SK-N-SH treated with all-trans-retinoic acid at 6 μM for 48 hours (cell line): ENCODE measurements at regions not wholly inside any gene's neighbourhood (a gene's known extent, or its start where the extent isn't known, plus 50 kb on each side); places are given as distances from the start of the nearest gene placed in this dataset.
"Not testable (repeated sequence)": the region's sequence is repeated elsewhere in the genome, so short reads cannot be mapped to it uniquely, and the experiment has no call there.

Experiments used
- ATAC-seq: fragments of 200-7000 bp; cut with Tn5 transposase; 3 replicates; pipeline ENCODE4 v1.9.1; 2020; ENCODE audit warnings: mild to moderate bottlenecking, moderate library complexity
- ARNTL ChIP-seq: fragments of 450-650 bp; formaldehyde crosslinking; IDR thresholded peaks from 2 replicates; pipeline ENCODE4 v1.5.0; 2020; ENCODE audit warnings: low read depth, mild to moderate bottlenecking, moderate library complexity, borderline replicate concordance
- BACH2 ChIP-seq: fragments of 250-450 bp; sonication (Bioruptor Pico); IDR thresholded peaks from 2 replicates; pipeline ENCODE4 v1.9.0; 2021; ENCODE audit warnings: mild to moderate bottlenecking, borderline replicate concordance
- CREB5 ChIP-seq: fragments of 250-450 bp; sonication (Bioruptor Pico); IDR thresholded peaks from 2 replicates; pipeline ENCODE4 v1.5.1; 2020; ENCODE audit warnings: low read depth, mild to moderate bottlenecking, moderate library complexity
- CSDC2 ChIP-seq: fragments of 250-450 bp; sonication (Bioruptor Pico); IDR thresholded peaks from 2 replicates; pipeline ENCODE4 v1.5.0; 2020; ENCODE audit warnings: mild to moderate bottlenecking, moderate library complexity
- CSRNP3 ChIP-seq: fragments of 250-450 bp; sonication (Bioruptor Pico); IDR thresholded peaks from 2 replicates; pipeline ENCODE4 v1.5.1; 2021; ENCODE audit warnings: mild to moderate bottlenecking, moderate library complexity
- ESRRG ChIP-seq: fragments of 250-450 bp; sonication (Bioruptor Pico); IDR thresholded peaks from 2 replicates; pipeline ENCODE4 v1.6.1; 2021; ENCODE audit warnings: mild to moderate bottlenecking
- OSR1 ChIP-seq: fragments of 250-450 bp; sonication (Bioruptor Pico); IDR thresholded peaks from 2 replicates; pipeline ENCODE4 v1.8.0; 2022; ENCODE audit warnings: moderate library complexity, mild to moderate bottlenecking, inconsistent platforms
- POU6F1 ChIP-seq: fragments of 250-450 bp; sonication (Bioruptor Pico); IDR thresholded peaks from 2 replicates; pipeline ENCODE4 v1.8.0; 2021; ENCODE audit warnings: low read depth, mild to moderate bottlenecking, moderate library complexity, borderline replicate concordance
- PPARA ChIP-seq: fragments of 250-450 bp; sonication (Bioruptor Pico); IDR thresholded peaks from 2 replicates; pipeline ENCODE4 v1.5.0; 2020; ENCODE audit warnings: mild to moderate bottlenecking, borderline replicate concordance
- RARB ChIP-seq: fragments of 250-450 bp; sonication (Bioruptor Pico); IDR thresholded peaks from 2 replicates; pipeline ENCODE4 v1.8.0; 2021; ENCODE audit warnings: mild to moderate bottlenecking, moderate library complexity
- TCF4 ChIP-seq: fragments of 250-450 bp; sonication (Bioruptor Pico); IDR thresholded peaks from 2 replicates; pipeline ENCODE4 v1.8.0; 2021; ENCODE audit warnings: mild to moderate bottlenecking, moderate library complexity, borderline replicate concordance
- TOX ChIP-seq: fragments of 250-450 bp; sonication (Bioruptor Pico); IDR thresholded peaks from 2 replicates; pipeline ENCODE4 v1.8.0; 2021; ENCODE audit warnings: mild to moderate bottlenecking, moderate library complexity, borderline replicate concordance
- TSHZ2 ChIP-seq: fragments of 250-450 bp; sonication (Bioruptor Pico); IDR thresholded peaks from 2 replicates; pipeline ENCODE4 v1.5.0; 2020; ENCODE audit warnings: mild to moderate bottlenecking, moderate library complexity
- ZC3H10 ChIP-seq: fragments of 250-450 bp; sonication (Bioruptor Pico); IDR thresholded peaks from 2 replicates; pipeline ENCODE4 v1.5.1; 2021; ENCODE audit warnings: mild to moderate bottlenecking, moderate library complexity
- ZFP3 ChIP-seq: fragments of 250-450 bp; sonication (Bioruptor Pico); IDR thresholded peaks from 2 replicates; pipeline ENCODE4 v1.5.0; 2020; ENCODE audit warnings: mild to moderate bottlenecking, moderate library complexity
- ZFP30 ChIP-seq: fragments of 450-650 bp; formaldehyde crosslinking; IDR thresholded peaks from 2 replicates; pipeline ENCODE4 v1.5.0; 2022; ENCODE audit warnings: mild to moderate bottlenecking, moderate library complexity
- ZNF565 ChIP-seq: fragments of 450-650 bp; formaldehyde crosslinking; conservative IDR thresholded peaks from 2 replicates; pipeline ENCODE4 v1.5.0; 2020; ENCODE audit warnings: low read depth, mild to moderate bottlenecking, moderate library complexity
- ZNF70 ChIP-seq: fragments of 450-650 bp; formaldehyde crosslinking; IDR thresholded peaks from 2 replicates; pipeline ENCODE4 v1.5.0; 2020; ENCODE audit warnings: mild to moderate bottlenecking, moderate library complexity
- ZNF8 ChIP-seq: fragments of 450-650 bp; formaldehyde crosslinking; IDR thresholded peaks from 2 replicates; pipeline ENCODE4 v1.5.0; 2020; ENCODE audit warnings: mild to moderate bottlenecking, moderate library complexity

- TF ChIP-seq TSHZ2 (CRISPR knock-in tag) (no peak), ESRRG (CRISPR knock-in tag) (no peak), CSDC2 (CRISPR knock-in tag) (no peak), TCF4 (CRISPR knock-in tag) (no peak), ZNF565 (CRISPR knock-in tag) (no peak), ZFP30 (CRISPR knock-in tag) (no peak), TOX (no peak)
Measured at GRCh38 chr11:130561441-130561881, 113.0 kb downstream of the ADAMTS15 start (continued).

GRCh38 chr11:130562549-130562948 lies 114.1 kb downstream of the ADAMTS15 start:
- TF ChIP-seq ZFP3 (CRISPR knock-in tag) = no peak
- no peak for ATAC-seq

GRCh38 chr11:130566360-130566759 lies 117.9 kb downstream of the ADAMTS15 start:
- ATAC-seq = not testable (repeated sequence)

GRCh38 chr11:130571519-130571918 lies 123.1 kb downstream of the ADAMTS15 start:
- no peak for TF ChIP-seq ZNF8
- TF ChIP-seq TOX = no peak
- TF ChIP-seq BACH2 = no peak
- TF ChIP-seq ZFP3 (CRISPR knock-in tag) = no peak
- TF ChIP-seq CREB5 (CRISPR knock-in tag) = no peak
- TF ChIP-seq TCF4 (CRISPR knock-in tag) = no peak
- TF ChIP-seq RARB (CRISPR knock-in tag) = no peak
- TF ChIP-seq CSDC2 (CRISPR knock-in tag) = no peak
- no peak for TF ChIP-seq TSHZ2 (CRISPR knock-in tag)
- no peak for TF ChIP-seq OSR1
- no peak for ATAC-seq

GRCh38 chr11:130571947-130572584 lies 123.6 kb downstream of the ADAMTS15 start:
- TF ChIP-seq TSHZ2 (CRISPR knock-in tag) = no peak
- TF ChIP-seq TCF4 (CRISPR knock-in tag) = no peak
- TF ChIP-seq RARB (CRISPR knock-in tag) = no peak
- TF ChIP-seq ARNTL = no peak
- TF ChIP-seq ZC3H10 (CRISPR knock-in tag) = no peak
- TF ChIP-seq ZFP3 (CRISPR knock-in tag) = no peak
- no peak for TF ChIP-seq PPARA (CRISPR knock-in tag)
- no peak for TF ChIP-seq ZNF70
- TF ChIP-seq CSDC2 (CRISPR knock-in tag) = no peak
- TF ChIP-seq TOX = no peak
- TF ChIP-seq POU6F1 (CRISPR knock-in tag) = no peak
- no peak for TF ChIP-seq CSRNP3 (CRISPR knock-in tag)

More at GRCh38 chr11:130571947-130572584, 123.6 kb downstream of the ADAMTS15 start:
- ATAC-seq = no peak
